Loucy (cell line): ENCODE measurements at regions not wholly inside any gene's neighbourhood (a gene's known extent, or its start where the extent isn't known, plus 50 kb on each side); places are given as distances from the start of the nearest gene placed in this dataset.

Experiments
- EZH2phosphoT487 ChIP-seq: fragments of 200-600 bp; IDR thresholded peaks from 2 replicates; pipeline ENCODE4 v1.6.1; 2018; ENCODE audit warnings: antibody characterized with exemption, mild to moderate bottlenecking, moderate library complexity, borderline replicate concordance
- TF ChIP-seq, protein P1 (sequence below): fragments of 200-600 bp; sonication (generic); conservative IDR thresholded peaks from 2 replicates; pipeline ENCODE4 v1.5.1; 2014; ENCODE audit warnings: mild to moderate bottlenecking, antibody characterized with exemption, low read length

GRCh38 chr15:62909257-62909656, 133.3 kb upstream of the TPM1 start:
- TF ChIP-seq, protein P1, sequence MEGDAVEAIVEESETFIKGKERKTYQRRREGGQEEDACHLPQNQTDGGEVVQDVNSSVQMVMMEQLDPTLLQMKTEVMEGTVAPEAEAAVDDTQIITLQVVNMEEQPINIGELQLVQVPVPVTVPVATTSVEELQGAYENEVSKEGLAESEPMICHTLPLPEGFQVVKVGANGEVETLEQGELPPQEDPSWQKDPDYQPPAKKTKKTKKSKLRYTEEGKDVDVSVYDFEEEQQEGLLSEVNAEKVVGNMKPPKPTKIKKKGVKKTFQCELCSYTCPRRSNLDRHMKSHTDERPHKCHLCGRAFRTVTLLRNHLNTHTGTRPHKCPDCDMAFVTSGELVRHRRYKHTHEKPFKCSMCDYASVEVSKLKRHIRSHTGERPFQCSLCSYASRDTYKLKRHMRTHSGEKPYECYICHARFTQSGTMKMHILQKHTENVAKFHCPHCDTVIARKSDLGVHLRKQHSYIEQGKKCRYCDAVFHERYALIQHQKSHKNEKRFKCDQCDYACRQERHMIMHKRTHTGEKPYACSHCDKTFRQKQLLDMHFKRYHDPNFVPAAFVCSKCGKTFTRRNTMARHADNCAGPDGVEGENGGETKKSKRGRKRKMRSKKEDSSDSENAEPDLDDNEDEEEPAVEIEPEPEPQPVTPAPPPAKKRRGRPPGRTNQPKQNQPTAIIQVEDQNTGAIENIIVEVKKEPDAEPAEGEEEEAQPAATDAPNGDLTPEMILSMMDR = no peak
- no peak for TF ChIP-seq EZH2phosphoT487
